ENCODE measurements at regions not wholly inside any gene's neighbourhood (a gene's known extent, or its start where the extent isn't known, plus 50 kb on each side); places are given as distances from the start of the nearest gene placed in this dataset.

- Histone ChIP-seq H3K4me1 (no peaks in the 10 kb centered on the region), H3K27ac (no peak overlapping the region), H3K27me3 (no peaks in the 10 kb centered on the region), H3K4me3 (no peak overlapping the region), H3K36me3 (no peaks in the 10 kb centered on the region), H3K9me3 (no peaks in the 10 kb centered on the region)
- no peak for FAIRE-seq
- TF ChIP-seq, protein P1, sequence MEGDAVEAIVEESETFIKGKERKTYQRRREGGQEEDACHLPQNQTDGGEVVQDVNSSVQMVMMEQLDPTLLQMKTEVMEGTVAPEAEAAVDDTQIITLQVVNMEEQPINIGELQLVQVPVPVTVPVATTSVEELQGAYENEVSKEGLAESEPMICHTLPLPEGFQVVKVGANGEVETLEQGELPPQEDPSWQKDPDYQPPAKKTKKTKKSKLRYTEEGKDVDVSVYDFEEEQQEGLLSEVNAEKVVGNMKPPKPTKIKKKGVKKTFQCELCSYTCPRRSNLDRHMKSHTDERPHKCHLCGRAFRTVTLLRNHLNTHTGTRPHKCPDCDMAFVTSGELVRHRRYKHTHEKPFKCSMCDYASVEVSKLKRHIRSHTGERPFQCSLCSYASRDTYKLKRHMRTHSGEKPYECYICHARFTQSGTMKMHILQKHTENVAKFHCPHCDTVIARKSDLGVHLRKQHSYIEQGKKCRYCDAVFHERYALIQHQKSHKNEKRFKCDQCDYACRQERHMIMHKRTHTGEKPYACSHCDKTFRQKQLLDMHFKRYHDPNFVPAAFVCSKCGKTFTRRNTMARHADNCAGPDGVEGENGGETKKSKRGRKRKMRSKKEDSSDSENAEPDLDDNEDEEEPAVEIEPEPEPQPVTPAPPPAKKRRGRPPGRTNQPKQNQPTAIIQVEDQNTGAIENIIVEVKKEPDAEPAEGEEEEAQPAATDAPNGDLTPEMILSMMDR (IDR thresholded peaks at IDR 0.05) = no peak
- DNase-seq = no peak
- 37 to 62% methylated on average over 1 of the region's 1 CpG for WGBS, 2 donors
- intact Hi-C loops (cut with DNase I) = no loop called here
- ATAC-seq = no peak
These were observed 131.6 kb upstream of the RASA1 start for GRCh38 chr5:87136096-87136495.

DNA sequence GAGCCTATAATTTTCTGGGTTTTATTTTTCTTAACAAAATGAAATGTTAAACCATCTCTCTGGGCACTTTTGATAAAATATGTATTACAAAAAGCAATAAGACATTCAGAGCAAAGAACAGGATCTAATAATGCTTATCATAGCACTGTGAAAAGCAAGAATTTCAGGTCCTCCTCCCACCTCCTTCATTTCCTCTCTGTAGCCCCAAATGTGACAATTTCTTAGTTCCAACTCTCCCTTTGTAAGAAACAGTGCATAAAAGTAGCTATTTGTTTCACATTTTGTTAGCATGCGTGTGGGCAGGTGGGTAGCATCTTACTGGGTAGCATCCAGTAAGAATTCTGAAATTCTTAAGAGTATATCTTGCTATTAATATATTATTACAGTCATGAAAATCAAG, 130.9 kb upstream of the RASA1 start:
- WGBS, 2 donors = 82 to 97% methylated on average over 1 of the region's 1 CpG
- ATAC-seq (no peak), FAIRE-seq (no peak), DNase-seq (no peak)
- no peaks in the 10 kb centered on the region for H3K4me1 ChIP-seq
- no peaks in the 10 kb centered on the region for H3K27me3 ChIP-seq
- TF ChIP-seq, protein P1 (IDR thresholded peaks at IDR 0.05) = no peak
- H3K36me3 ChIP-seq = no peaks in the 10 kb centered on the region
- H3K4me3 ChIP-seq = no peak overlapping the region
- H3K9me3 ChIP-seq = no peaks in the 10 kb centered on the region
- no peak overlapping the region for H3K27ac ChIP-seq
- intact Hi-C loops (cut with DNase I) = no loop called here

GRCh38 chr5:87137283-87137682, 130.4 kb upstream of the RASA1 start:
- Histone ChIP-seq H3K4me3 (no peak overlapping the region), H3K4me1 (no peaks in the 10 kb centered on the region), H3K27me3 (no peaks in the 10 kb centered on the region), H3K36me3 (no peaks in the 10 kb centered on the region), H3K9me3 (no peaks in the 10 kb centered on the region), H3K27ac (no peak overlapping the region)
- DNase-seq (no peak), ATAC-seq (peak in 1 of 4 donors; percentile 38), FAIRE-seq (peak; percentile 5)
- 77 to 88% methylated on average over 3 of the region's 3 CpGs for WGBS, 2 donors
- TF ChIP-seq, protein P1 (IDR thresholded peaks at IDR 0.05) = no peak
- intact Hi-C loops (cut with DNase I) = no loop called here

DNA sequence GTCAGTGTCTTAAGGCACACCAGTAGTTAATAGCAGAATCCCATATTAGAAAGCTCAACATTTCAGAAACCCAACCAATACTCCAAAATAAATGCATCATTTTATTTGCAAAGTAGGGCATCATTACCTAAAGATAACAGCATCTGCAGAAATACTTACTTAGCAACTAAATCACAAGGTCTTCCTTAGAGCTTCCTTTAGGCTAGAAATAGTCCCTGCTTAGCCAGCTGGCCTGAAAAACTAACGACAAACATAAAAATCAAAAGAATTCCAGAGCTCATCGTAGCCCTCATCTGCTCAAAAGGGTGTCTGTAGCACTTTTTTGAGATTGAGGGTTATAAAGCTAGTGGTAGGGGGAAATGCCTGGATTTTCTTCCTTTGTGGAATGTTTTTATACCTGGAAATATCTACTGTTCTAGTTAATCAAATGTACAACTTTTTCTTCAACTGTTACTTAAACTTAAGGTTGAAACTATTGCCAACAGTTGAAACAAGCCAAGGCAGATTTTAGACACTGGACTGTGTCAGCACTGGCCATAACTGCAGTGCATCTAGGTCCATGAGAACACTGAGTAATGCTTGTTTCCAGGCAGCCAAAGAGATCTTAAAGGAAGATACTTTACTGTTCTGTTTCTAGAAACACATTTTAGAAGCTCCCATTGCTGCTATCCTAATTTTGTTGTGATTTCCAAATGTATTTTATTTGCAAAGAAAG, 129.4 kb upstream of the RASA1 start:
- no peak overlapping the region for H3K4me3 ChIP-seq
- H3K9me3 ChIP-seq = no peaks in the 10 kb centered on the region
- H3K27me3 ChIP-seq = no peaks in the 10 kb centered on the region
- FAIRE-seq (no peak), DNase-seq (no peak), ATAC-seq (peak in 1 of 4 donors; percentile 44)
- intact Hi-C loops (cut with DNase I) = no loop called here
- H3K27ac ChIP-seq = no peak overlapping the region
- TF ChIP-seq, protein P1 (IDR thresholded peaks at IDR 0.05) = no peak
- H3K36me3 ChIP-seq = no peaks in the 10 kb centered on the region
- 45 to 47% methylated on average over 2 of the region's 2 CpGs for WGBS, 2 donors
- no peaks in the 10 kb centered on the region for H3K4me1 ChIP-seq

GRCh38 chr5:87139795-87140194, 127.9 kb upstream of the RASA1 start:
- Histone ChIP-seq H3K36me3 (no peaks in the 10 kb centered on the region), H3K4me3 (no peak overlapping the region), H3K27me3 (no peaks in the 10 kb centered on the region), H3K4me1 (no peaks in the 10 kb centered on the region), H3K9me3 (no peaks in the 10 kb centered on the region), H3K27ac (no peak overlapping the region)
- DNase-seq = no peak
- no peak for ATAC-seq
- TF ChIP-seq, protein P1 (IDR thresholded peaks at IDR 0.05) = no peak
- FAIRE-seq = no peak
- intact Hi-C loops (cut with DNase I) = no loop called here

Measured in pancreas (tissue), 10 donors.